IPS DF 6.9 (cell line): ENCODE measurements at regions not wholly inside any gene's neighbourhood (a gene's known extent, or its start where the extent isn't known, plus 50 kb on each side); places are given as distances from the start of the nearest gene placed in this dataset.

Source experiments
- DNase-seq: peaks from one replicate; pipeline ENCODE4 v3.0.0-alpha.2; 2013; ENCODE audit warnings: low read depth, low spot score
- H3K27ac ChIP-seq: one replicate; pipeline ENCODE4 v1.5.1; 2013; ENCODE audit warnings: low read length, control low read depth
- H3K27me3 ChIP-seq: 2 replicates; pipeline ENCODE4 v1.6.1; 2013; ENCODE audit warnings: mild to moderate bottlenecking, low read length; ENCODE audit not compliant: control insufficient read depth, insufficient read depth
- H3K36me3 ChIP-seq: 2 replicates; pipeline ENCODE4 v1.6.1; 2013; ENCODE audit warnings: low read length; ENCODE audit not compliant: control insufficient read depth, insufficient read depth
- H3K4me1 ChIP-seq: 2 replicates; pipeline ENCODE4 v1.6.1; 2013; ENCODE audit warnings: low read length; ENCODE audit not compliant: control insufficient read depth, insufficient read depth
- H3K4me3 ChIP-seq: 2 replicates; pipeline ENCODE4 v1.5.1; 2013; ENCODE audit warnings: mild to moderate bottlenecking, low read length
- H3K9me3 ChIP-seq: 2 replicates; pipeline ENCODE4 v1.6.1; 2013; ENCODE audit warnings: low read length, inconsistent platforms; ENCODE audit not compliant: control insufficient read depth, insufficient read depth
- WGBS: extraction: QIAGEN DNeasy Blood & Tissue Kit; methylation state at CpG from one replicate; pipeline ENCODE4 v1.1.7; 2013; ENCODE audit warnings: mixed read lengths, missing lambda C conversion rate; ENCODE audit not compliant: insufficient read length, insufficient coverage; 5-methylcytosine and 5-hydroxymethylcytosine counted together

GRCh38 chr15:39143479-39143878 lies 437.4 kb upstream of the THBS1 start:
- H3K4me3 ChIP-seq, result no peak overlapping the region
- H3K4me1 ChIP-seq, result peaks cover 1% of the 10 kb centered on the region; the same call in 1 of the 2 replicates
- no peaks in the 10 kb centered on the region for H3K36me3 ChIP-seq
- DNase-seq, result no peak
- H3K9me3 ChIP-seq, result no peaks in the 10 kb centered on the region
- H3K27me3 ChIP-seq, result no peaks in the 10 kb centered on the region
- no peak overlapping the region for H3K27ac ChIP-seq
- WGBS, result no CpG with 5 or more reads among the region's 5 CpGs

GRCh38 chr15:39144051-39144450 lies 436.8 kb upstream of the THBS1 start:
- no peak overlapping the region for H3K4me3 ChIP-seq
- no peak for DNase-seq
- peaks cover 1% of the 10 kb centered on the region; the same call in 1 of the 2 replicates for H3K4me1 ChIP-seq
- H3K27ac ChIP-seq, result no peak overlapping the region
- H3K9me3 ChIP-seq, result no peaks in the 10 kb centered on the region
- no CpG with 5 or more reads among the region's 2 CpGs for WGBS
- H3K36me3 ChIP-seq, result no peaks in the 10 kb centered on the region
- H3K27me3 ChIP-seq, result no peaks in the 10 kb centered on the region

DNA sequence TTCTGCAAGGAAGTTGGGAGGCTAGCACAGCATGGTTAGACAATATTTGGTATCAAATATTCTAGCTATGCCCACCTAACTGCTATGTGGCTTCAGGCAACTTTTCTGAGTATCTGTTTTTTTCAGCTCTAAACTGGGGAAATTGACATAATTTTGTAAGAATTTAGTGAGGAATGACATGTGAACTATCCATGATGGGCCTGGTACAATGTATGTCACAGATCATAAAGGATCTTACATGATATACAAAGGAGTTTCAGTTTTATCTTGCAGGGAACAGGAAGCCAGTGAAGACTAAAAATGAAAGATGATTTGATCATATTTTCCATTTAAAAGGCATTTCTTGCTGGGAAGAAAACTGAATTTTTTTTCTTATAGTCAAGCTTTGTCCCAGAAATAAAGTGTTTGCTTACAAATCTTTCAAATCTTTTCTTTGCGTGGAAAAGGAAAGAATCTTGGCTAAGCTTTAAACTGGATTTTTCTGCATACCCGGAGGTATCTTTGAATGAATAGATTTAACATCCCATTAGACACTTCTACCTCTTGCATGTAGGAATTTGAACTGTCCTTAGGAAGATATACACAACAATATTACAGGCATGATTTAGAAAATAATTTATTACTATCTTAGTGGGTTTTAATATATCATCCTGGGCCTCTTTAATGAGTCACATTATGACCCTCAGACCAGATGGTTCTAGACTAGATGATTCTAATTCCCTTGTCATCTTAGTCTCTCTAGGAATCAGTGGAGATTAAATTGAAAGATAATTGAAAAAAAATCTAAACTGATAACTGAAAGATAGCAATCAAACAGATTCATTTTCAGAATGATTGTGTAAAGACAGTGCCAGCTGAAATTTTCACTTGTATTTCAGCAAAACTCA lies 436.0 kb upstream of the THBS1 start:
- H3K36me3 ChIP-seq, result no peaks in the 10 kb centered on the region
- no peaks in the 10 kb centered on the region for H3K9me3 ChIP-seq
- WGBS, result no CpG with 5 or more reads among the region's 2 CpGs
- DNase-seq, result no peak
- H3K4me3 ChIP-seq, result no peak overlapping the region
- H3K27me3 ChIP-seq, result no peaks in the 10 kb centered on the region
- no peak overlapping the region for H3K27ac ChIP-seq
- peaks cover 1% of the 10 kb centered on the region; the same call in 1 of the 2 replicates for H3K4me1 ChIP-seq

DNA sequence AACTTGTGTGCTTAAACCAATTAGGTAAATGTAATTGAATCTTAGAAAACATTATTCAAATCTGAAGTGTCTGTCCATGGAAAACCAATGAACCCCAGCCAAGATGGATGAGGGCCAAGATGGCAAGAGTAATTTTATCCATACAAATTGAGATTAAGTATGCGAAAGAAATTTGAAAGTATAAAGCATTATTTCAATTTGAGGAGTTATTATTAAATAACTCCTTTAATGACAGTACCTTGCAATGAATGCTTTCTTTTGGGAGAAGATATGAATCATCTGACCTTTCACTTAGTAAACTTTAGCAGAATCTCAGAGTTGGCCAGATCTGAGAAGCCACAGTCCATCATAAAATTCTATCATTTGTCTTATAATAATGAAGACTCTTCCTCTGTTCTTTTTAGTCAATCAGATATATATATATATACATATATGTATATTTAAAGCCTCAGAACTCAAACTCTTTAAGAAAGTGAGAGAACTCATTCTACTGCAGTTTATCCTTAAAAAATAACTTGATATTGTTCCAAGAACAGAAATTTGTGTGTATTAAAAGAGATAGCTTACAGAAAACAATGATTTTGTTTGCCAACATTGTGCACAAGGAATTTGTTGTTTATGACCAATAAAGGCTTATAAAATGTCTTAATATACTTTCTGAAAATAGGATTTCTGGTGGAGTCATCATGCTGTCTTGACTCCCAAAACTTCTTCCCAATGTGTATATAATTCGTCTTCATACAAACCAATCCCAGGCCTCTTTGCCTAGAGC lies 434.8 kb upstream of the THBS1 start:
- Histone ChIP-seq H3K27ac (no peak overlapping the region), H3K4me1 (no peaks in the 10 kb centered on the region), H3K9me3 (no peaks in the 10 kb centered on the region), H3K4me3 (no peak overlapping the region), H3K27me3 (no peaks in the 10 kb centered on the region), H3K36me3 (no peaks in the 10 kb centered on the region)
- WGBS, result no CpG with 5 or more reads among the region's 2 CpGs
- no peak for DNase-seq

DNA sequence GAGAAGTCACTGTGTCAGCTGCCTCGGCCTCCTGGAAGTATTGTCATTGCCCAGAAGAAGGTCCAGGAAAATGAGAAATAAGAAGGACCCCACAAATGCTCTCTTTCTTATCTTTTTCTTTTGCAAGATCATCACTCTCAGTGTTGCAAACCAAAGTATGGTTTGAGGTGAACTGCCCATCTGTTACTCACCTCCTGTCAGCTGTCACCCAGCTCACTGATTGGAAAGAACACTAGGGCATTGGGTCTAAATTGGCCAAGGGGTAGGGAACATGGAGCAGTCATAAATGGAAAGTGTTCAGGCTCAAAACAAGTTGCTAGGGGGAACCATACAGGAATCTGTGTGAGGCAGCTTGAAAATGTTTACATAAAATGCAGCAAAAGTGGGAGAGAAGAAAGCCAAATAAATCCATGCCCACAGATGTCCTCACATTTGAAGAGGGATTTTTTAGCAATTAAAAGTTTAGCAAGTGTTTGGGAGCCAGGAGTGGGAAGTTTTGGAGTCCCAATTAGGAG lies 431.2 kb upstream of the THBS1 start:
- no peak overlapping the region for H3K4me3 ChIP-seq
- no peaks in the 10 kb centered on the region for H3K27me3 ChIP-seq
- H3K36me3 ChIP-seq, result no peaks in the 10 kb centered on the region
- no peaks in the 10 kb centered on the region for H3K4me1 ChIP-seq
- no peak for DNase-seq
- H3K9me3 ChIP-seq, result no peaks in the 10 kb centered on the region
- no CpG with 5 or more reads among the region's 1 CpG for WGBS
- H3K27ac ChIP-seq, result no peak overlapping the region

DNA sequence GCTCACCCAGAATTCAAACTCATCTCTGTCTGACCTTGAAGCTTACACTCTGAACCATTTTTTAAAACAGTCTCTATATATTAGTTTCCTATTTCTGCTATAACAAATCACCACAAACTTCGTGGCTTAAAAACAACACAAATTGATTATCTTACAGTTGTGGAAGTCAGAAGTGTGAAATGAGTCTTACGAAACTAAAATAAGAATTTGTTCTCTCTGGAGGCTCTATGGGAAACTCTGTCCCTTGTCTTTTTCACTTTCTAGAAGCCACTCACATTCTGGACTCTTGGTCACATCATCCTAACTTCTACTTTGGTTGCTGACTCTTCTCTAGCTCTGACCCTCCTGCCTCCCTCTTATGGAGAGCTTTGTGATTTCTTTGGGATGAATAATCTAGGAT lies 429.3 kb upstream of the THBS1 start:
- DNase-seq, result no peak
- no peaks in the 10 kb centered on the region for H3K4me1 ChIP-seq
- WGBS, result no CpG with 5 or more reads among the region's 2 CpGs
- H3K9me3 ChIP-seq, result no peaks in the 10 kb centered on the region
- no peaks in the 10 kb centered on the region for H3K27me3 ChIP-seq
- no peak overlapping the region for H3K4me3 ChIP-seq
- no peak overlapping the region for H3K27ac ChIP-seq
- H3K36me3 ChIP-seq, result no peaks in the 10 kb centered on the region

DNA sequence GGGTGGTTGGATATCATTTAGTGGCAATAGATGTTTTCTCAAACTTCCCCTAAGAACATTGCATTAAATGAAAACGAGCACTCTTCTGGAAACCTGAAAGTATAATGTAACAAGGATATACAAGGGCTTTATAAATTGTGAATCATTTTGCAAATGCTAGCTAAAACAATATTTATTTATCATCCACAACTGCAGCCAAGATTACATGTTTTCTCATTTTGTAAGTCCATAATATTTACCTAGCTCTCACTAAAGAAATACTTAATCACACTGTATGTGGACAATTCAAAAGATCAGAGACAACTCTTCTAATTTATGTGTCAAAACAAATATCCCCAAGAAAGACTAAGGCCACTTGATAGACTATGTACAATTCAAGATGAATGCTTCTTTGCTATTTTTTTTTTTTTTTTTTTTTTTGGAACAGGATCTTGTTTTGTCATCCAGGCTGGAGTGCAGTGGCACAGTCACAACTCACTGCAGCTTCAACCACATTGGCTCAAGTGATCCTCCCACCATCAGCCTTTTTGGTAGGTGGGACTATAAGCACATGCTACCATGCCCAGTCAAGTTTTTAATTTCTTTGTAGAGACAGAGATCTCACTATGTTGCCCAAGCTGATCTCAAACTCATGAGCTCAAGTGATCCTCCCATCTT lies 427.7 kb upstream of the THBS1 start:
- H3K9me3 ChIP-seq, result no peaks in the 10 kb centered on the region
- DNase-seq, result no peak
- WGBS, result no CpG with 5 or more reads among the region's 1 CpG
- H3K27ac ChIP-seq, result no peak overlapping the region
- no peaks in the 10 kb centered on the region for H3K4me1 ChIP-seq
- no peaks in the 10 kb centered on the region for H3K27me3 ChIP-seq
- no peak overlapping the region for H3K4me3 ChIP-seq
- no peaks in the 10 kb centered on the region for H3K36me3 ChIP-seq

GRCh38 chr15:39153716-39154115 lies 427.2 kb upstream of the THBS1 start:
- no peak overlapping the region for H3K4me3 ChIP-seq
- DNase-seq, result no peak
- no peaks in the 10 kb centered on the region for H3K9me3 ChIP-seq
- no peaks in the 10 kb centered on the region for H3K27me3 ChIP-seq
- WGBS, result no CpG with 5 or more reads among the region's 2 CpGs
- no peak overlapping the region for H3K27ac ChIP-seq
- H3K4me1 ChIP-seq, result no peaks in the 10 kb centered on the region
- H3K36me3 ChIP-seq, result no peaks in the 10 kb centered on the region

DNA sequence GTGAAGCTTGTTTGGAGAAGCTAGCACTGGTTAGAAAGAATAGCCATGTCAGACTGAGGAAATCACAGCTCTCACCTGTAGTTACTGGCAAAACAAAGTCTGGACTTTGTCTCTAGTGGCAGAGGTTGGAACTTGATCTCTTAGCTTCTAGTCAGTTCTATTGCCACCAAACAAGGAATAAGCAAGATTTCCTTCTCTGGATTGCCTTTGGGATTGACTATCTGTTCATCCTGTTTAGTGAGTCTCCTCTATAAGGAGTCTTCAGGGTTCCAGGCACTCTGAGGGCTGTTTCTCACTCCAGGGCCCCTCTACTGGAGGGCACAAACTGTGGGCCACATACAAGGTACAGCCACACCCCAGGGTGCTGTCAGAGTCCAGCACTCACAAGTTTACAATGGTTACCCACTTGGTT lies 426.6 kb upstream of the THBS1 start:
- no peak for DNase-seq
- no peak overlapping the region for H3K4me3 ChIP-seq
- no peaks in the 10 kb centered on the region for H3K27me3 ChIP-seq
- no peaks in the 10 kb centered on the region for H3K4me1 ChIP-seq
- no peak overlapping the region for H3K27ac ChIP-seq
- H3K9me3 ChIP-seq, result no peaks in the 10 kb centered on the region
- H3K36me3 ChIP-seq, result no peaks in the 10 kb centered on the region

- Histone ChIP-seq H3K9me3 (no peaks in the 10 kb centered on the region), H3K4me3 (no peak overlapping the region), H3K27ac (no peak overlapping the region), H3K27me3 (no peaks in the 10 kb centered on the region), H3K4me1 (no peaks in the 10 kb centered on the region), H3K36me3 (no peaks in the 10 kb centered on the region)
- DNase-seq, result no peak
- no CpG with 5 or more reads among the region's 4 CpGs for WGBS
Observed at GRCh38 chr15:39154776-39155175, 426.1 kb upstream of the THBS1 start.
